ENCODE measurements at regions not wholly inside any gene's neighbourhood (a gene's known extent, or its start where the extent isn't known, plus 50 kb on each side); places are given as distances from the start of the nearest gene placed in this dataset.

- no peak for TF ChIP-seq CTCF (IDR thresholded peaks at IDR 0.05; ENCODE audit: low read length)
- no peak for TF ChIP-seq EZH2 (optimal IDR thresholded peaks at IDR 0.05; ENCODE audit: low read depth, low read length)
These were observed 1284.1 kb upstream of the ACO1 start for GRCh38 chr9:31100311-31100710.
